A673 (cell line): ENCODE measurements at regions not wholly inside any gene's neighbourhood (a gene's known extent, or its start where the extent isn't known, plus 50 kb on each side); places are given as distances from the start of the nearest gene placed in this dataset.

ENCODE experiments used
- BruUV-seq: library from RNA; stranded (reverse); fragments of 400-500 nt; replicated peaks from 2 replicates; lab custom pipeline; 2021; lab: Mats Ljungman, UMichigan
- CTCF ChIA-PET: fragments of 300-600 bp; sonication (Branson Sonifier 250); formaldehyde crosslinking; loops from one replicate; lab custom pipeline; 2022; ENCODE audit warnings: antibody characterized with exemption; lab: Charles Lee
- POLR2A ChIA-PET: fragments of 300-600 bp; sonication (Branson Sonifier 250); formaldehyde crosslinking; loops from one replicate; lab custom pipeline; 2022; ENCODE audit warnings: antibody characterized with exemption; ENCODE audit not compliant: low non-redundant PET; lab: Charles Lee
- DNase-seq: peaks from one replicate; pipeline ENCODE4 v3.0.0-alpha.2; 2015; ENCODE audit warnings: low spot score
- H3K27ac ChIP-seq: fragments of 200-600 bp; sonication (generic); 2 replicates; pipeline ENCODE4 v1.5.1; 2016; ENCODE audit warnings: mixed run types, low read depth, mild to moderate bottlenecking, mixed read lengths, antibody characterized with exemption, low read length; ENCODE audit not compliant: poor library complexity, severe bottlenecking
- H3K27me3 ChIP-seq: fragments of 200-600 bp; sonication (generic); replicated peaks from 2 replicates; pipeline ENCODE4 v1.6.1; 2017; ENCODE audit warnings: mixed run types, low read depth, mild to moderate bottlenecking, mixed read lengths, antibody characterized with exemption, low read length; ENCODE audit not compliant: insufficient read depth, poor library complexity
- H3K36me3 ChIP-seq: fragments of 200-600 bp; sonication (generic); 2 replicates; pipeline ENCODE4 v1.6.1; 2016; ENCODE audit warnings: mixed run types, mild to moderate bottlenecking, mixed read lengths, antibody characterized with exemption, low read length; ENCODE audit not compliant: insufficient read depth, poor library complexity, severe bottlenecking
- H3K4me1 ChIP-seq: fragments of 200-600 bp; sonication (generic); 2 replicates; pipeline ENCODE4 v1.6.1; 2017; ENCODE audit warnings: mixed run types, mild to moderate bottlenecking, mixed read lengths, antibody characterized with exemption, low read length; ENCODE audit not compliant: insufficient read depth, poor library complexity, severe bottlenecking
- H3K4me3 ChIP-seq: fragments of 200-600 bp; sonication (generic); 2 replicates; pipeline ENCODE4 v1.5.1; 2016; ENCODE audit warnings: low read depth, mixed run types, mild to moderate bottlenecking, mixed read lengths, low read length; ENCODE audit not compliant: poor library complexity, severe bottlenecking
- H3K9me3 ChIP-seq: fragments of 200-600 bp; sonication (generic); 2 replicates; pipeline ENCODE4 v1.6.1; 2016; ENCODE audit warnings: mixed run types, low read depth, mild to moderate bottlenecking, mixed read lengths, antibody characterized with exemption, low read length; ENCODE audit not compliant: poor library complexity, severe bottlenecking
- EZH2 ChIP-seq: fragments of 200-600 bp; sonication (generic); IDR thresholded peaks from 2 replicates; pipeline ENCODE4 v1.6.1; 2017; ENCODE audit warnings: borderline replicate concordance, low read depth, mild to moderate bottlenecking, mixed read lengths, antibody characterized with exemption, low read length; ENCODE audit not compliant: poor library complexity, severe bottlenecking
- intact Hi-C: fragments of 100-400 bp; cut with micrococcal nuclease; formaldehyde crosslinking; loops from one replicate; pipeline ENCODE4 v1.10.0; 2022; ENCODE audit not compliant: unreplicated experiment
- TF ChIP-seq, protein P1 (sequence below): fragments of 300-800, 200-600 bp; sonication (generic); conservative IDR thresholded peaks from 2 replicates; pipeline ENCODE4 v1.5.1; 2017; ENCODE audit warnings: low read depth, mild to moderate bottlenecking, antibody characterized with exemption, low read length, moderate library complexity, mixed read lengths

DNA sequence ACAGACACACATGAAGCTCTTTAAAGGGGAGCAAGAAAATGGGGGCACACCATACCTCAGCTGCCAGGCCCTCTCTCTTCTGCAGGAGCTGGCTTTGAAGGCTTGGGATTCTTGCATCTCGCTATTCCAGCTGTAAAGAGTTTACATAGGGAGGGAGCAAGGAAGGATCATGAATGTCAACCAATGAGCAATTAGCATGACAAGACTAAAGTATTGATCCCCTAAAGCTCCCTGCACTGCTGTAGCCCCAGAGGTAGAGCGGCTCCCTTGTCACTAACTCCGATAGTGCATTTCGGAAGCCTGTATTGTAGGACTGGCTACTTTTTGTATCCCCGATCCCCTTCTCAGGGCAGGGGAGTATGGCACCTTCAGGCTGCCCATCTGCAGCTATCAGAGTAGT, 113.4 kb upstream of the PMFBP1 start:
- TF ChIP-seq, protein P1, sequence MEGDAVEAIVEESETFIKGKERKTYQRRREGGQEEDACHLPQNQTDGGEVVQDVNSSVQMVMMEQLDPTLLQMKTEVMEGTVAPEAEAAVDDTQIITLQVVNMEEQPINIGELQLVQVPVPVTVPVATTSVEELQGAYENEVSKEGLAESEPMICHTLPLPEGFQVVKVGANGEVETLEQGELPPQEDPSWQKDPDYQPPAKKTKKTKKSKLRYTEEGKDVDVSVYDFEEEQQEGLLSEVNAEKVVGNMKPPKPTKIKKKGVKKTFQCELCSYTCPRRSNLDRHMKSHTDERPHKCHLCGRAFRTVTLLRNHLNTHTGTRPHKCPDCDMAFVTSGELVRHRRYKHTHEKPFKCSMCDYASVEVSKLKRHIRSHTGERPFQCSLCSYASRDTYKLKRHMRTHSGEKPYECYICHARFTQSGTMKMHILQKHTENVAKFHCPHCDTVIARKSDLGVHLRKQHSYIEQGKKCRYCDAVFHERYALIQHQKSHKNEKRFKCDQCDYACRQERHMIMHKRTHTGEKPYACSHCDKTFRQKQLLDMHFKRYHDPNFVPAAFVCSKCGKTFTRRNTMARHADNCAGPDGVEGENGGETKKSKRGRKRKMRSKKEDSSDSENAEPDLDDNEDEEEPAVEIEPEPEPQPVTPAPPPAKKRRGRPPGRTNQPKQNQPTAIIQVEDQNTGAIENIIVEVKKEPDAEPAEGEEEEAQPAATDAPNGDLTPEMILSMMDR: no peak
- no peak for TF ChIP-seq EZH2
- intact Hi-C loops: no loop called here
- no peaks in the 10 kb centered on the region for H3K36me3 ChIP-seq
- H3K4me1 ChIP-seq: no peaks in the 10 kb centered on the region
- BruUV-seq: no TSS peak
- no peaks in the 10 kb centered on the region for H3K27me3 ChIP-seq
- no peak overlapping the region for H3K4me3 ChIP-seq
- CTCF ChIA-PET: no interaction called here
- no peaks in the 10 kb centered on the region for H3K9me3 ChIP-seq
- no peak overlapping the region for H3K27ac ChIP-seq
- POLR2A ChIA-PET: no interaction called here
- no peak for DNase-seq

DNA sequence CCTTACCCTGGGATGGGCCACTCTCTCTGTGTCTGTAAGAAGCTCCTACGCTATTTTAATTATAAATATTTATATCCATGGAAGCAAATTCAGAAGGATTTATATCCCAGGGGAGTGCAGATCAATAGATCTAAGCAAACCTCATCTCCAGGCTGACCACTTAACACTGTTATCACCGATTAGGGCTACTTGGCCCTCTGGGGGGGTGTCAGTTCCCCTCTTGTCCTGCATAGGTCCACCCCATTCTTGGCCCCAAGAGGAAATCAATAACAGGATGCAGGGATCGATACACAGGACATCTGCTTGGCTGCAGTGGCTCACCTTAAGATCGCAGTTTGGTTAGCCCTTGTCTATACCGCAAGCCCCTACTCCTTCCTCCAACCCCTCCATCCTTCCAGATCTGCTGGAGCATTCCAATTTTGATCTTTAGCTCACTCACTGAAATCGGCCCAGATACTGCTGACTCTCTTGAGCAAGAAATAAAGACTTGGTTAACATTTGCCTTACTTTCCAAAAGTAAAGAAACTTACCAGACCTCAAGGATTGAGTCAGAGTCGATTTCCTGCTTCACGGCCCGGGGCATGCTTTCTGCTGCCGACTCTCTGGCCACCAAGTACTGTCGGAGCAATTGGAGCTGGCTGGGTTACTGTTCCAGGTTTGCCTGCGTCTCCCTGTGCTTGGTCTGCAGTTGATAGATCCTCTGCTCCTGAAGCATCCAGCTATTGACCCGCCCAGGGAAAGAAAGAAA, 112.3 kb upstream of the PMFBP1 start:
- no peak overlapping the region for H3K27ac ChIP-seq
- no peaks in the 10 kb centered on the region for H3K36me3 ChIP-seq
- no peak for DNase-seq
- no peaks in the 10 kb centered on the region for H3K9me3 ChIP-seq
- H3K4me1 ChIP-seq: no peaks in the 10 kb centered on the region
- no TSS peak for BruUV-seq
- ChIA-PET POLR2A (no interaction called here), CTCF (no interaction called here)
- no peak for TF ChIP-seq EZH2
- TF ChIP-seq, protein P1: no peak
- H3K4me3 ChIP-seq: no peak overlapping the region
- intact Hi-C loops: no loop called here
- H3K27me3 ChIP-seq: no peaks in the 10 kb centered on the region

DNA sequence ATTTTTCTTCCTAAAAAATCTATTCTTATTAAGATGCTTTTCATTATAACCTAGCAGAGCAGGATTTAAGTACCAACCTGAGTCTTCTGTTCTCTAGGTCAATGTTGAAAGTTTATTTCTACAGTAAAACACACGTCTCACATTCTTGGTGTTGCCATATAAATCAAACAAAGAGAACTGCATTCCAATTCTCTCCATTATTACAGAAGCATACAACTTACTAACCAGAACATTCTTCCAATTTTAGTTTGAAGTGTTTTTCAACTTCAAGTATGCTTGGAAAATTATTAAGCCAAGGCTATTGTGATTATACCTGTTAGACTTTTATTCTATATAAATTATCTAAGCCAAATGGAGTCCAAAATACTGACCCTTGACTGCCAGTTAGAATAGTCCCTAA, 110.4 kb upstream of the PMFBP1 start:
- intact Hi-C loops: no loop called here
- H3K9me3 ChIP-seq: no peaks in the 10 kb centered on the region
- CTCF ChIA-PET: no interaction called here
- BruUV-seq: no TSS peak
- no peaks in the 10 kb centered on the region for H3K36me3 ChIP-seq
- TF ChIP-seq, protein P1: no peak
- TF ChIP-seq EZH2: no peak
- H3K4me3 ChIP-seq: no peak overlapping the region
- no peaks in the 10 kb centered on the region for H3K27me3 ChIP-seq
- H3K27ac ChIP-seq: no peak overlapping the region
- H3K4me1 ChIP-seq: no peaks in the 10 kb centered on the region
- POLR2A ChIA-PET: no interaction called here
- DNase-seq: no peak
